ENCODE measurements at regions not wholly inside any gene's neighbourhood (a gene's known extent, or its start where the extent isn't known, plus 50 kb on each side); places are given as distances from the start of the nearest gene placed in this dataset.

GRCh38 chr9:1453636-1454035 lies 403.5 kb downstream of the DMRT2 start:
- ATAC-seq (ENCODE audit: insufficient read depth, low read depth): no peak
- Histone ChIP-seq H3K4me1 (ENCODE audit: insufficient read depth, low read length) (no peaks in the 10 kb centered on the region), H2AFZ (ENCODE audit: low read depth, low read length) (no peak overlapping the region), H3K9ac (ENCODE audit: low read depth, low read length) (no peak overlapping the region), H3K79me2 (ENCODE audit: insufficient read depth, low read length) (no peaks in the 10 kb centered on the region), H3K27me3 (ENCODE audit: insufficient read depth, low read length, poor library complexity) (no peaks in the 10 kb centered on the region), H3K4me3 (ENCODE audit: low read depth in 1 of 2, low read length in 2 of 2) (no peak overlapping the region), H3K36me3 (ENCODE audit: insufficient read depth, low read length) (no peaks in the 10 kb centered on the region), H3K27ac (ENCODE audit: low read length) (no peak overlapping the region), H3K4me2 (ENCODE audit: insufficient read depth, low read length) (no peak overlapping the region), H4K20me1 (ENCODE audit: insufficient read depth, low read length) (no peaks in the 10 kb centered on the region), H3K9me3 (ENCODE audit: insufficient read depth, low read length, severe bottlenecking) (no peaks in the 10 kb centered on the region)
- DNase-seq: no peak
- TF ChIP-seq EZH2 (IDR thresholded peaks at IDR 0.05; ENCODE audit: borderline replicate concordance, low read depth, low read length, severe bottlenecking) (no peak), CTCF (IDR thresholded peaks at IDR 0.05; ENCODE audit: borderline replicate concordance, extremely low read depth, low read length, poor library complexity, severe bottlenecking) (no peak)

GRCh38 chr9:1454211-1454610 lies 404.1 kb downstream of the DMRT2 start:
- H3K36me3 ChIP-seq (ENCODE audit: insufficient read depth, low read length): no peaks in the 10 kb centered on the region
- no peaks in the 10 kb centered on the region for H3K9me3 ChIP-seq (ENCODE audit: insufficient read depth, low read length, severe bottlenecking)
- no peaks in the 10 kb centered on the region for H3K27me3 ChIP-seq (ENCODE audit: insufficient read depth, low read length, poor library complexity)
- TF ChIP-seq CTCF (IDR thresholded peaks at IDR 0.05; ENCODE audit: borderline replicate concordance, extremely low read depth, low read length, poor library complexity, severe bottlenecking) (no peak), EZH2 (IDR thresholded peaks at IDR 0.05; ENCODE audit: borderline replicate concordance, low read depth, low read length, severe bottlenecking) (no peak)
- H3K4me1 ChIP-seq (ENCODE audit: insufficient read depth, low read length): no peaks in the 10 kb centered on the region
- H3K9ac ChIP-seq (ENCODE audit: low read depth, low read length): no peak overlapping the region
- ATAC-seq (ENCODE audit: insufficient read depth, low read depth) (no peak), DNase-seq (no peak)
- no peak overlapping the region for H2AFZ ChIP-seq (ENCODE audit: low read depth, low read length)
- H3K79me2 ChIP-seq (ENCODE audit: insufficient read depth, low read length): no peaks in the 10 kb centered on the region
- H4K20me1 ChIP-seq (ENCODE audit: insufficient read depth, low read length): no peaks in the 10 kb centered on the region
- H3K4me3 ChIP-seq (ENCODE audit: low read depth in 1 of 2, low read length in 2 of 2): no peak overlapping the region
- no peak overlapping the region for H3K27ac ChIP-seq (ENCODE audit: low read length)
- no peak overlapping the region for H3K4me2 ChIP-seq (ENCODE audit: insufficient read depth, low read length)

- TF ChIP-seq EZH2 (IDR thresholded peaks at IDR 0.05; ENCODE audit: borderline replicate concordance, low read depth, low read length, severe bottlenecking) (no peak), CTCF (IDR thresholded peaks at IDR 0.05; ENCODE audit: borderline replicate concordance, extremely low read depth, low read length, poor library complexity, severe bottlenecking) (no peak)
- Histone ChIP-seq H3K4me1 (ENCODE audit: insufficient read depth, low read length) (no peaks in the 10 kb centered on the region), H2AFZ (ENCODE audit: low read depth, low read length) (no peak overlapping the region), H4K20me1 (ENCODE audit: insufficient read depth, low read length) (no peaks in the 10 kb centered on the region), H3K36me3 (ENCODE audit: insufficient read depth, low read length) (no peaks in the 10 kb centered on the region), H3K27ac (ENCODE audit: low read length) (no peak overlapping the region), H3K27me3 (ENCODE audit: insufficient read depth, low read length, poor library complexity) (no peaks in the 10 kb centered on the region), H3K9me3 (ENCODE audit: insufficient read depth, low read length, severe bottlenecking) (no peaks in the 10 kb centered on the region), H3K79me2 (ENCODE audit: insufficient read depth, low read length) (no peaks in the 10 kb centered on the region), H3K9ac (ENCODE audit: low read depth, low read length) (no peak overlapping the region), H3K4me3 (ENCODE audit: low read depth in 1 of 2, low read length in 2 of 2) (no peak overlapping the region), H3K4me2 (ENCODE audit: insufficient read depth, low read length) (no peak overlapping the region)
- ATAC-seq (ENCODE audit: insufficient read depth, low read depth) (no peak), DNase-seq (no peak)
These were observed 404.6 kb downstream of the DMRT2 start for GRCh38 chr9:1454616-1455347.

All from DND-41 (cell line).